ENCODE measurements at regions not wholly inside any gene's neighbourhood (a gene's known extent, or its start where the extent isn't known, plus 50 kb on each side); places are given as distances from the start of the nearest gene placed in this dataset.

DNA sequence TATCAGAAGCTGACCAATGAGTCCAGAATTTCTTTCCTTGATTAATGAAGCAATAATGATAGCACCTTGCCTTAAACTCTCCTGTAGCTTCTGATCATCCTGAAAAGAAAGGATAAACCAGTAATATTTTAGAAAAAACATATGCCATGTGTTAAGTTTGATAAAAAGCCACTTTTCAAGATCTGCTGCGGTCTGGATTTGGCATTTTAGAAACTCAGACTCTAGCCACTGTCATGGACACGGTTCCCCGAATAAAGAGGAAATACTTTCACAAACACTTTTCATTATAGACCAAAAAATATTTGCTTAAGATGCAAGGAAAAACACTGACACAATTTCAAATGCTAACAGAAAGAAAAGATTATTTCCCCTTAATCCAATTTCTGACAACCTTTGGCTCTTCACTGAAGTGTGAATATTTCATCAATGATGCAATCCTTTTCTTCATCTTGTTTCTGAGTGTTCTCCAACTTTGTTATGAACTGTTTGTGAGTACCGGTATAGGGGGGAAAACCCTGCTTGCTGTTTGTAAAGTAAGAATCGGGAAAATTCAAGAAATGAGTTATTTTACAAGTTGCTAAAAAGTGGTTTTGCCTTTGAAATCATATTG is 329.5 kb downstream of the CRPPA start:
- Histone ChIP-seq H4K20me1 (ENCODE audit: insufficient read depth, low read length) (no peaks in the 10 kb centered on the region), H2AFZ (ENCODE audit: low read depth, low read length) (no peak overlapping the region), H3K9ac (ENCODE audit: low read depth, low read length) (no peak overlapping the region), H3K4me3 (ENCODE audit: low read depth in 1 of 2, low read length in 2 of 2) (no peak overlapping the region), H3K27ac (ENCODE audit: low read length) (no peak overlapping the region), H3K4me1 (ENCODE audit: insufficient read depth, low read length) (no peaks in the 10 kb centered on the region), H3K27me3 (ENCODE audit: insufficient read depth, low read length, poor library complexity) (no peaks in the 10 kb centered on the region), H3K4me2 (ENCODE audit: insufficient read depth, low read length) (no peak overlapping the region), H3K36me3 (ENCODE audit: insufficient read depth, low read length) (no peaks in the 10 kb centered on the region), H3K79me2 (ENCODE audit: insufficient read depth, low read length) (no peaks in the 10 kb centered on the region), H3K9me3 (ENCODE audit: insufficient read depth, low read length, severe bottlenecking) (no peaks in the 10 kb centered on the region)
- DNase-seq (no peak), ATAC-seq (ENCODE audit: insufficient read depth, low read depth) (no peak)
- TF ChIP-seq, protein P1, sequence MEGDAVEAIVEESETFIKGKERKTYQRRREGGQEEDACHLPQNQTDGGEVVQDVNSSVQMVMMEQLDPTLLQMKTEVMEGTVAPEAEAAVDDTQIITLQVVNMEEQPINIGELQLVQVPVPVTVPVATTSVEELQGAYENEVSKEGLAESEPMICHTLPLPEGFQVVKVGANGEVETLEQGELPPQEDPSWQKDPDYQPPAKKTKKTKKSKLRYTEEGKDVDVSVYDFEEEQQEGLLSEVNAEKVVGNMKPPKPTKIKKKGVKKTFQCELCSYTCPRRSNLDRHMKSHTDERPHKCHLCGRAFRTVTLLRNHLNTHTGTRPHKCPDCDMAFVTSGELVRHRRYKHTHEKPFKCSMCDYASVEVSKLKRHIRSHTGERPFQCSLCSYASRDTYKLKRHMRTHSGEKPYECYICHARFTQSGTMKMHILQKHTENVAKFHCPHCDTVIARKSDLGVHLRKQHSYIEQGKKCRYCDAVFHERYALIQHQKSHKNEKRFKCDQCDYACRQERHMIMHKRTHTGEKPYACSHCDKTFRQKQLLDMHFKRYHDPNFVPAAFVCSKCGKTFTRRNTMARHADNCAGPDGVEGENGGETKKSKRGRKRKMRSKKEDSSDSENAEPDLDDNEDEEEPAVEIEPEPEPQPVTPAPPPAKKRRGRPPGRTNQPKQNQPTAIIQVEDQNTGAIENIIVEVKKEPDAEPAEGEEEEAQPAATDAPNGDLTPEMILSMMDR (IDR thresholded peaks at IDR 0.05; ENCODE audit: borderline replicate concordance, extremely low read depth, low read length, poor library complexity, severe bottlenecking) = no peak
- TF ChIP-seq EZH2 (IDR thresholded peaks at IDR 0.05; ENCODE audit: borderline replicate concordance, low read depth, low read length, severe bottlenecking) = no peak

DNA sequence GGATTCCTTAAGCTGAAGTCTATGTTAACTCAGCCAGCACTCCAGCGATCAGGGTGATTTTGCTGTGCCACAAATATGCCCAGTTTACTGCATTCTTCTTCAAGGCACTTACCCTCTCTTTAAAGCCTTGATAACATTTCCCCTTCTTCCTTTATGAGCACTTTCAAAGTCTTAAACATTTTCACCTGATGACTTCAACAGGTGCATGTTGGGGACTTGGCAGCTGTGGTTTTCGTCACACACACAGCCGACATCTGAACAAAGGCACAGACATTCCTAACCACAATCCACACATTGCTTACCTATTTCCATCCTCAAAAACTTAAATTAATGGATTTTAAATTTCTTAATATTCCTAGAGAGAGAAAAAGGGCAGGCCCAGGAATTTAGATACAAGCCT is 331.5 kb downstream of the CRPPA start:
- no peak overlapping the region for H3K4me2 ChIP-seq (ENCODE audit: insufficient read depth, low read length)
- no peaks in the 10 kb centered on the region for H3K9me3 ChIP-seq (ENCODE audit: insufficient read depth, low read length, severe bottlenecking)
- TF ChIP-seq, protein P1 (IDR thresholded peaks at IDR 0.05; ENCODE audit: borderline replicate concordance, extremely low read depth, low read length, poor library complexity, severe bottlenecking) = no peak
- TF ChIP-seq EZH2 (IDR thresholded peaks at IDR 0.05; ENCODE audit: borderline replicate concordance, low read depth, low read length, severe bottlenecking) = no peak

DNA sequence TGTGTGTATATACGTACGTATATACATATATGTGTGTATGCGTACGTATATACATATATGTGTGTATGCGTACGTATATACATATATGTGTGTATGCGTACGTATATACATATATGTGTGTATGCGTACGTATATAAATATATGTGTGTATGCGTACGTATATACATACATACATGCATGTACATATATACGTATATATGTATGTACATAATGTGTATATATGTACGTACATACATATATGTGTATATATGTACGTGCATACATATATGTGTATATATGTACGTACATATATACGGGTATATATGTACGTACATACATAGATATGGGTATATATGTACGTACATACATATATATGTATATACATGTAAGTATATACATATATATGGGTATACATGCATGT is 332.1 kb downstream of the CRPPA start:
- no peak for DNase-seq
- Histone ChIP-seq H3K27ac (ENCODE audit: low read length) (no peak overlapping the region), H4K20me1 (ENCODE audit: insufficient read depth, low read length) (no peaks in the 10 kb centered on the region), H2AFZ (ENCODE audit: low read depth, low read length) (no peak overlapping the region), H3K36me3 (ENCODE audit: insufficient read depth, low read length) (no peaks in the 10 kb centered on the region), H3K9ac (ENCODE audit: low read depth, low read length) (no peak overlapping the region), H3K4me1 (ENCODE audit: insufficient read depth, low read length) (no peaks in the 10 kb centered on the region), H3K79me2 (ENCODE audit: insufficient read depth, low read length) (no peaks in the 10 kb centered on the region), H3K4me2 (ENCODE audit: insufficient read depth, low read length) (no peak overlapping the region), H3K27me3 (ENCODE audit: insufficient read depth, low read length, poor library complexity) (no peaks in the 10 kb centered on the region), H3K9me3 (ENCODE audit: insufficient read depth, low read length, severe bottlenecking) (no peaks in the 10 kb centered on the region), H3K4me3 (ENCODE audit: low read depth in 1 of 2, low read length in 2 of 2) (no peak overlapping the region)
- ATAC-seq (ENCODE audit: insufficient read depth, low read depth) = no peak
- TF ChIP-seq, protein P1 (IDR thresholded peaks at IDR 0.05; ENCODE audit: borderline replicate concordance, extremely low read depth, low read length, poor library complexity, severe bottlenecking) = no peak
- no peak for TF ChIP-seq EZH2 (IDR thresholded peaks at IDR 0.05; ENCODE audit: borderline replicate concordance, low read depth, low read length, severe bottlenecking)

More for the DNA sequence above, 331.5 kb downstream of the CRPPA start:
- H3K4me1 ChIP-seq (ENCODE audit: insufficient read depth, low read length) = no peaks in the 10 kb centered on the region
- no peaks in the 10 kb centered on the region for H4K20me1 ChIP-seq (ENCODE audit: insufficient read depth, low read length)
- H3K79me2 ChIP-seq (ENCODE audit: insufficient read depth, low read length) = no peaks in the 10 kb centered on the region
- DNase-seq (no peak), ATAC-seq (ENCODE audit: insufficient read depth, low read depth) (no peak)
- H3K9ac ChIP-seq (ENCODE audit: low read depth, low read length) = no peak overlapping the region
- H3K36me3 ChIP-seq (ENCODE audit: insufficient read depth, low read length) = no peaks in the 10 kb centered on the region
- no peak overlapping the region for H3K4me3 ChIP-seq (ENCODE audit: low read depth in 1 of 2, low read length in 2 of 2)
- H2AFZ ChIP-seq (ENCODE audit: low read depth, low read length) = no peak overlapping the region
- H3K27me3 ChIP-seq (ENCODE audit: insufficient read depth, low read length, poor library complexity) = no peaks in the 10 kb centered on the region
- no peak overlapping the region for H3K27ac ChIP-seq (ENCODE audit: low read length)
